ENCODE measurements at regions not wholly inside any gene's neighbourhood (a gene's known extent, or its start where the extent isn't known, plus 50 kb on each side); places are given as distances from the start of the nearest gene placed in this dataset.

DNA sequence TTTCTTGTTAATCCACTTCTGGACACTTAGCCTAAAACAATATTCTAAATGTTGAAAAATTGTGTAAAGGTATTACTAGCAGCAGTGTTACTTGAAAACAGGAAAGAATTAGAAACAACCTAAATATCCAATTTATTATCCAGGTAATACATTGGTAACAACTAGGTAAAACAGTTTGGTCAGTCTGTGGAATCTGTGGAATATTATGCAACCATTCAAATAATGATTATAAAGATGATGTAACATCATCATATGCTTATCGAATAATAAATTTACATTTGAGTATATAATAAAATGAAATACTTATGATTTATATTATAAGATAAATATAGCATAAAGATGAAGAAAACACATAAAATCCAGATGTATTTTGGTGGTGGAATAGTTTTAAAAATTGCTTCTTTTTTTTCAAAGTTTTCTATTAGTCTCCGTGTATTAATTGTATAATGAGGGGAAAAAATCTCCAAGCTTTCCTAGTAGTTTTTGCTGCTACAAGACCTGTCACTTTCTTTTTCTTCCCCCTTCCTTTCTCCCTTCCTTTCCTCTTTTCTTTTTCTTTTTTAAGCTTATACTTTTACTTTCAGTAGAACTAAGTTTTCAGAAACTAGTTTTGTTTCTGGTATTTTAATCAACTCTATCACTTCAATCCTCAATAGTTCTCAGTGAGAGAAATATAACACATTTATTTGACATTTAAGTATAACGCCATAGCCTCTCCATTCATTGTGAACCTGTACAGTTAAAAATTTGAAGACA lies 197.8 kb upstream of the HMCN1 start:
- H3K4me1 ChIP-seq (ENCODE audit: low read length): no peaks in the 10 kb centered on the region
- H3K27ac ChIP-seq (ENCODE audit: low read length): no peak overlapping the region
- no peak overlapping the region for H3K4me3 ChIP-seq (ENCODE audit: low read length)
- H3K79me2 ChIP-seq (ENCODE audit: low read length): no peaks in the 10 kb centered on the region
- no peaks in the 10 kb centered on the region for H3K9me2 ChIP-seq (replicated peaks; ENCODE audit: insufficient read depth, low read length)
- TF ChIP-seq EZH2 (optimal IDR thresholded peaks at IDR 0.05; ENCODE audit: low read depth, low read length) (no peak), EZH2phosphoT487 (IDR thresholded peaks at IDR 0.05; ENCODE audit: low read length) (no peak)
- TF ChIP-seq, protein P1, sequence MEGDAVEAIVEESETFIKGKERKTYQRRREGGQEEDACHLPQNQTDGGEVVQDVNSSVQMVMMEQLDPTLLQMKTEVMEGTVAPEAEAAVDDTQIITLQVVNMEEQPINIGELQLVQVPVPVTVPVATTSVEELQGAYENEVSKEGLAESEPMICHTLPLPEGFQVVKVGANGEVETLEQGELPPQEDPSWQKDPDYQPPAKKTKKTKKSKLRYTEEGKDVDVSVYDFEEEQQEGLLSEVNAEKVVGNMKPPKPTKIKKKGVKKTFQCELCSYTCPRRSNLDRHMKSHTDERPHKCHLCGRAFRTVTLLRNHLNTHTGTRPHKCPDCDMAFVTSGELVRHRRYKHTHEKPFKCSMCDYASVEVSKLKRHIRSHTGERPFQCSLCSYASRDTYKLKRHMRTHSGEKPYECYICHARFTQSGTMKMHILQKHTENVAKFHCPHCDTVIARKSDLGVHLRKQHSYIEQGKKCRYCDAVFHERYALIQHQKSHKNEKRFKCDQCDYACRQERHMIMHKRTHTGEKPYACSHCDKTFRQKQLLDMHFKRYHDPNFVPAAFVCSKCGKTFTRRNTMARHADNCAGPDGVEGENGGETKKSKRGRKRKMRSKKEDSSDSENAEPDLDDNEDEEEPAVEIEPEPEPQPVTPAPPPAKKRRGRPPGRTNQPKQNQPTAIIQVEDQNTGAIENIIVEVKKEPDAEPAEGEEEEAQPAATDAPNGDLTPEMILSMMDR (IDR thresholded peaks at IDR 0.05; ENCODE audit: low read length): no peak
- H3K9ac ChIP-seq (ENCODE audit: low read length): no peak overlapping the region
- H4K20me1 ChIP-seq (ENCODE audit: insufficient read depth, low read length): no peaks in the 10 kb centered on the region
- no peak overlapping the region for H3K4me2 ChIP-seq (ENCODE audit: low read depth, low read length)
- H3K9me3 ChIP-seq (replicated peaks; ENCODE audit: insufficient read depth, low read length): no peaks in the 10 kb centered on the region
- H3K36me3 ChIP-seq (replicated peaks; ENCODE audit: insufficient read depth, low read length): no peaks in the 10 kb centered on the region
- no peaks in the 10 kb centered on the region for H3K27me3 ChIP-seq (replicated peaks; ENCODE audit: insufficient read depth, low read length)
- DNase-seq: no peak
- no peak overlapping the region for H2AFZ ChIP-seq (ENCODE audit: low read length)
- no peaks in the 10 kb centered on the region for H3F3A ChIP-seq (ENCODE audit: insufficient read depth, low read length)

DNA sequence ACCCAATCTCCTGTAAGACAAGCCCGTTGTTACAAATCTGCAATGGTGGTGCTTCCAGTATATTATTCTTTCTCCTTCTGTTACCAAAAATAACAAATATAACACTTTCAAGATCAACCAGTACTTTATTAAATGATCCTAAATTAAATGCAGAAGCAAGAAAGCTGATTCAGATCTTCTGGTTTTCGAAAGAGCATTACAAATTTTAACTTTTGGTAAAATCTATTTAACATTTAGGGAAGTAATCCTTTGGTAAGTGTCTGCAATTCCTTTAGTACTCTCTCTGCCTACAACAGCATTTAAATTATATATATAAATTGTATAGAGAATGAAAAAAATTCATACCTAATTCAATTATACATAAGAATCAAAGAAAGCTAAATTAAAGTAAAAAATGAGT lies 198.6 kb upstream of the HMCN1 start:
- H3F3A ChIP-seq (ENCODE audit: insufficient read depth, low read length): no peaks in the 10 kb centered on the region
- no peak overlapping the region for H3K9ac ChIP-seq (ENCODE audit: low read length)
- no peaks in the 10 kb centered on the region for H3K4me1 ChIP-seq (ENCODE audit: low read length)
- no peaks in the 10 kb centered on the region for H3K36me3 ChIP-seq (replicated peaks; ENCODE audit: insufficient read depth, low read length)
- no peak overlapping the region for H2AFZ ChIP-seq (ENCODE audit: low read length)
- no peak for DNase-seq
- H3K27ac ChIP-seq (ENCODE audit: low read length): no peak overlapping the region
- H4K20me1 ChIP-seq (ENCODE audit: insufficient read depth, low read length): no peaks in the 10 kb centered on the region
- no peaks in the 10 kb centered on the region for H3K27me3 ChIP-seq (replicated peaks; ENCODE audit: insufficient read depth, low read length)
- TF ChIP-seq EZH2phosphoT487 (IDR thresholded peaks at IDR 0.05; ENCODE audit: low read length) (no peak), EZH2 (optimal IDR thresholded peaks at IDR 0.05; ENCODE audit: low read depth, low read length) (no peak)
- TF ChIP-seq, protein P1 (IDR thresholded peaks at IDR 0.05; ENCODE audit: low read length): no peak
- no peaks in the 10 kb centered on the region for H3K9me3 ChIP-seq (replicated peaks; ENCODE audit: insufficient read depth, low read length)
- no peaks in the 10 kb centered on the region for H3K9me2 ChIP-seq (replicated peaks; ENCODE audit: insufficient read depth, low read length)
- H3K4me3 ChIP-seq (ENCODE audit: low read length): no peak overlapping the region
- no peak overlapping the region for H3K4me2 ChIP-seq (ENCODE audit: low read depth, low read length)
- H3K79me2 ChIP-seq (ENCODE audit: low read length): no peaks in the 10 kb centered on the region

DNA sequence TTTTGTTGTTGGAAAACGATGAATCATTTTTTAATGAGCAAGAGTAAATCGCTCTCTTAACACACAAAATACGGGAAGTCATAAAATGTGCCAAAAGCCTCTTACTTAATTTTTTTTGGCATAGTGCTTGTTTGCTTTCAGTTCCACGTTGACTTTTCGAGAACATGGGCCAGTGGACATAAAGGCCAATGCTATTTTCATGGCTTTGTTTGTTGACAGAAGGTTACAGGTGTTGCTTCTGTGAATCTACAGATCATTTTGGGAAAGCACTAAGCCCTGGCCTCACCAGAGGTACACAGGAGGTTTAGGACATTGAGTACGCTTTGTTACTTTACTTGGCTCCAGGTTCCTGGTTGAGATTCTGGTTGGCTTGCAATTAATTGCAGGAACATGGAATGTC lies 199.4 kb upstream of the HMCN1 start:
- no peaks in the 10 kb centered on the region for H3K36me3 ChIP-seq (replicated peaks; ENCODE audit: insufficient read depth, low read length)
- H3K79me2 ChIP-seq (ENCODE audit: low read length): no peaks in the 10 kb centered on the region
- no peak overlapping the region for H3K4me3 ChIP-seq (ENCODE audit: low read length)
- no peaks in the 10 kb centered on the region for H3F3A ChIP-seq (ENCODE audit: insufficient read depth, low read length)
- no peak overlapping the region for H3K27ac ChIP-seq (ENCODE audit: low read length)
- no peaks in the 10 kb centered on the region for H3K9me2 ChIP-seq (replicated peaks; ENCODE audit: insufficient read depth, low read length)
- no peaks in the 10 kb centered on the region for H3K4me1 ChIP-seq (ENCODE audit: low read length)
- no peak overlapping the region for H3K9ac ChIP-seq (ENCODE audit: low read length)
- TF ChIP-seq EZH2phosphoT487 (IDR thresholded peaks at IDR 0.05; ENCODE audit: low read length) (no peak), EZH2 (optimal IDR thresholded peaks at IDR 0.05; ENCODE audit: low read depth, low read length) (no peak)
- TF ChIP-seq, protein P1 (IDR thresholded peaks at IDR 0.05; ENCODE audit: low read length): no peak
- H3K9me3 ChIP-seq (replicated peaks; ENCODE audit: insufficient read depth, low read length): no peaks in the 10 kb centered on the region
- no peaks in the 10 kb centered on the region for H3K27me3 ChIP-seq (replicated peaks; ENCODE audit: insufficient read depth, low read length)
- H3K4me2 ChIP-seq (ENCODE audit: low read depth, low read length): no peak overlapping the region
- H2AFZ ChIP-seq (ENCODE audit: low read length): no peak overlapping the region
- no peaks in the 10 kb centered on the region for H4K20me1 ChIP-seq (ENCODE audit: insufficient read depth, low read length)
- no peak for DNase-seq
